Amygdala (tissue), 56 donors: ENCODE measurements at regions not wholly inside any gene's neighbourhood (a gene's known extent, or its start where the extent isn't known, plus 50 kb on each side); places are given as distances from the start of the nearest gene placed in this dataset.

Experiments used
- DNase-seq, 56 donors: peaks; one replicate each; lab custom pipeline; 2025; lab: John Stamatoyannopoulos, UW

DNA sequence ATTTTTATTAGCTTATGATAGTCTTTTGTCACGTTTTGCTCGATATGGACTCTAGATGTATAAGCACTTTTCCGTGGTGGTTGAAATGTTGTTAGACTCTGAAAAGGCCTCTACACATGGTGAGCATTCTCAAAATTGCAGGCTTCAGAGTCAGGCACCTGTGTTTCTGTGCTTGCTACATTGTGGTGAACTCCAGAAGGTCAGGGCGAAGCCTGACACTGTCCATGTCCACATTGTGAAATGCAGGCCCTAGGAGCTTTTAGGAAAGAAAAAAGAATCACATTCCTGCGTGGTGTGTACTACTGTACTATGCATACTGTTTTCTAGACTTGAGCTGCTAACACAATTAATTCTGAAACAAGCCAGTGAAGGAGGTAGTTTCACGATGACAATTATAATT is 86.3 kb downstream of the HS3ST1 start:
- no peak for DNase-seq

DNA sequence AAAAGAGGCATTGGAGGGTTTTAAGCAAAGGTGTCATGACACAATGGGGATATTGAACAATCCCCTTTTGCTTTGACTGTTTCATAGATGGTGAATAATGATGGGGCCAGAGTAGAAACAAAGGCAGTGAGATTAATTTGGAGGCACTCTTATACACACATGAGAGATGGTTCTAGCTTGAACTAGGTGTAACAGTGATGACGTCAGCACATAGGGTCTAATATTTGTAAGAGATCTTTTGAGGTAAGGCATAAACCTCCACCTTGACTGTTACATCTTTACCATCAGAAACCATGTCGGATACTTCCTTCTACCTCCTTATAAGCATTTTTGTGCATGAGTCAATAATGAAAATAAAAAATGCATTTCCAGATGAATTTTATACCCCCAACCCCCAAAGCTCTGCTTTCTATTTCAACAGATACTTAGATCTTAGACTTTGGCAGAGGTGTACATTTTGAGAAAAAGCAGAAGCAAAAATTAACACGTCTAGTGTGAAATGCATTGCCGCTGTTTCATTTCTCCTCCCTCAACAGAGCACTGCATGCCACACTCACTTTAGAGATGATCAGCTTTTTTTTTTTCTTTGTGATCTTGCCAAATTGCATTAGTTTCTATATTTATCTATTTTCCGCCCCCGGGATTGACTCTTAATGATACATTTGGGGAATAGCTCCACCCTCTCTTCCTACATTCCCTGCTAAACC is 87.2 kb downstream of the HS3ST1 start:
- DNase-seq = no peak

- DNase-seq = no peak
These were observed 89.5 kb downstream of the HS3ST1 start for GRCh38 chr4:11338956-11339782.

GRCh38 chr4:11337287-11337686 is 91.4 kb downstream of the HS3ST1 start:
- DNase-seq = no peak

DNA sequence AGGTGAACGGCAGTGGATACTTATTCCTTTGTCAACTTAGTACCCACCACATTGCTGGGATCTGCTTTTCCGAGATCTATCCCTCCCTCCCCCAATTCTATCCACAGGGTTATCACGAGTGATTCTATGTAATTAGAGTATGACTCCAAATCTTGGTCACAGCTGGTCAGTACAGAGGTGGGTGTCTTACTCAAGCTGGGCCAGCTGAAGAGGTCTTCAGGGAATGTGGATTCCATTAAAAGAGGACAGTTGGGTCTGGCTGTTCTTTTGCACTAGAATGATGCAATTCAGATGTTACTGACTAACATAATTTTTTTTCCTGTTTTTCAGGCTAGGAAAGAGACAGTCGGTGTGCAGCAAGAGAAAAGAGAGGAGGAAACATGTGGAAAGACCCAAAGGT is 92.3 kb downstream of the HS3ST1 start:
- DNase-seq = no peak

DNA sequence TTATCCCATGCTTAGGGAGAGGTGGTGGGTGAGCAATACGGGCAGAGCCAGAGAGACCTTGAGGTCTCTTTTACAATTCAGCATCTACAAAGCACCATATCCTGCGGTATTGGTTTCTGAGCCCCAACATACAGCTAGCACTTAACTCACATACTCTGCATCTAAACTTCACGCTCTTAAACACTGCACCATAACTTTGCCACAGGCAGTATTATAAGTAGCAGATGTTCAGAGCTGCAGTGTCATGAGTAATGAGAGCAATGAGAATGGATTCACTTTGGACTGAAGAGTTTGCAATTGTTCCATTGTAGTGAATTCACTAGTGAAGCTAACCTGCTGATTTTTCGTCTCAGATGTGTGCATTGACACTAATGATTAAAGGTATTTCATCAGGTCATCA is 93.8 kb downstream of the HS3ST1 start:
- DNase-seq = no peak

- no peak for DNase-seq
These were observed 100.3 kb downstream of the HS3ST1 start for GRCh38 chr4:11328401-11328800.

DNA sequence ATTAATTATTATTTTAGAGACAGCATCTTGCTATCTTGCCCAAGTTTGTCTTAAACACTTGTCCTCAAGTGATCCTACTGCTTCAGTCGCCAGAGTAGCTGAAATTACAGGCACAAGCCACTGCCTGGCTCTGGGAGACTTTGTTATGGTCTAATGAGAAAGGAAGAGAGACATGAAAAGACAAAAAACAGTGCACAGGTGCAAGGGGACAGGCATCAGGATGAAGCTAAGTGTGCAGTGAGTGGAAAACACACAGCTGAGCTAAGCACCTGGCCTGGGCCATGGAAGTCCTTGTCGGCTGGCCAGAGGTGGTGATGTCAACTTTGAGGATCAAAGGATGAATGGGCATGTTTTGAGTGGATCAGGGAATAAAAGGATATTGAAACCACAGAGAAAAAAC is 102.7 kb downstream of the HS3ST1 start:
- no peak for DNase-seq

- no peak for DNase-seq
These were observed 104.9 kb downstream of the HS3ST1 start for GRCh38 chr4:11323771-11324170.

DNA sequence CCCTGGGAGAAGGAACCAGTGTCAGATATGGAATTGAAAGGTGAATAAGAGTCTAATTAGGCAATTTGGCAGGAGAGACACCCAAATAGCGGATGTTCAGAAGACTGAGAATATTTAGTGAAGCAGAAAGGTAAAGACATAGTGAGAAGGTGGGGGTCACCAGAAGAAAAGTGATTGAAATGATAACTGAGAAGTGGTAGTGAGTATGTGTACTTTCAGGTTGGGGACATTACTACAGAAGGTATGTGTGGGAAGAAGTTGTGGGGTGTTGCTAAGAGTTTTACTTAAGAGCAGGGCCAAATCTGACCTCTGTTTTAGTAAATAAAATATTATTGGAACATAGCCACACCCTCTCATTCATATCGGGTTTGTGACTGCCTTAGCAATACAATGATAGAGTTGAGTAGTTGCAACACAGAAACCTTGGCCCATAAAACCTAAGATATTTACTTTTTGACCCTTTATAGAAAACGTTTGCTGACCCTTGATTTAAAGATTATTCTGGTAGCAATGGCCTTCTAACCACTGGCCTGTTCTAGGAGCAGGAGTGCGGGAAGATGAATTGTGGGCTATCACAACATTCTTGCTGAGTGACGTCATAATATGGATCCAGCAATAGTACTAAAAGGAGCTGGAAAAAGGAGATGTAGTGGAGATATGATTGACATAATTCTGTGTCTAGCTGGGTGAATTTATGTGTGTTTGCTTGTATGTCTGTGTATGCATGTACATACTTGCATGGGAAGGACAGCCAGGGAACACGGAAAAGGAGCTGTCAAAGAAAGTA is 115.3 kb downstream of the HS3ST1 start:
- no peak for DNase-seq

GRCh38 chr4:11312389-11312788 is 116.3 kb downstream of the HS3ST1 start:
- no peak for DNase-seq

- DNase-seq = no peak
These were observed 127.5 kb downstream of the HS3ST1 start for GRCh38 chr4:11301075-11301660.

- DNase-seq = no peak
These were observed 128.9 kb downstream of the HS3ST1 start for GRCh38 chr4:11299836-11300235.

DNA sequence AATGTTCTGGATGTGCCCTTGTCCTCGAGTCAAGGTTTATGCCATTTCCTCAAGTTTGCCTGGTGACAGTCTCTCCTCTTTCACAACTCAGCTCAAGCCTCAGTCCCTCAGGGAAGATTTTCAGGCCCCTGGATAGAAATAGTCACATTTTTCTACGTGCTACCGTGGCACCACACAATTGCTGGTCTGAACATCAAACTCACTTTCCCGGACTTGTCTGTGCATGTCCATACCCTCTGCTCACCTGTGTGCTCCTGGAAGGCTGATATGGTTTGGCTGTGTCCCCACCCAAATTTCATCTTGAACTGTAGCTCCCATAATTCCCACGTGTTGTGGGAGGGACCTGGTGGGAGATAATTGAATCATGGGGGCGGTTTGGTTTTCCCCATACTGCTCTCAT is 129.7 kb downstream of the HS3ST1 start:
- DNase-seq = no peak

DNA sequence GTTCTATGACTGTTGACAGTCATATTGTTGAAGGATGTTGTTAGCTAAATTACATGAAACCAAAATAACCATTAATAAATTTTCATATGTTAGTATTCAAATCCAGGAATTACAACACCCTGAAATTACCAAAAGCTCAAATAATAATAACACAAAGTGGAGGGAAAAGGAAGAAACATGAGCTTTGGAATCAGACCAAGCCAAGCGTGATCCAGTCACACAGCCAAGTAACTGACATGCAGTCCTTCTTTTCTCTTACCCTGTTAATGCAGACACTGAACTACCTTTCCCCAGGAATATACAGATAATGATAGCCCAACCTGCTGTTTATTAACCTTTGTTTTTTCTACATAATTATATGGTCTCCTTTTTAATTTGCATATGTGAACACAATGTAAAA is 130.2 kb downstream of the HS3ST1 start:
- no peak for DNase-seq

GRCh38 chr4:11297627-11298026 is 131.1 kb downstream of the HS3ST1 start:
- DNase-seq = no peak

GRCh38 chr4:11297201-11297600 is 131.5 kb downstream of the HS3ST1 start:
- peak in 1 of 56 donors; percentile 8 for DNase-seq

DNA sequence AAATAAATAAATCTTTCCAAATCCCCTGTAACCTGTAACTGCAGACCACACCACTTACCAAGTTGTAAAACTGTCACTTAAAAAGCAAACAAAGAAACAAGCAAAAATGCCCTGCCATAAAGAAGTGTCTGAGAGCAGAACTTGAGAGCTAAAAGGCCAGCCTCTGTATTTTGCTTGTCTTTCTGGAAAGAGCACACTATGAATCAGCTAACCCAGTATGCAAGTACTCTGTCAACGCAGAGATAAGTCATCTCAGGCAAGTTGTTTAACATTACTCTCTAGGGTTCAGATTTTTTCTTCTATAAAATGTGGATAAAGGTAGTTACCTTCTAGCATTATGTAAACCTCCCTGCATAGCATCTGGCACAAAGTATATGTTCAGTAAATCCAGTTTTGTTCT is 134.8 kb downstream of the HS3ST1 start:
- DNase-seq = no peak

DNA sequence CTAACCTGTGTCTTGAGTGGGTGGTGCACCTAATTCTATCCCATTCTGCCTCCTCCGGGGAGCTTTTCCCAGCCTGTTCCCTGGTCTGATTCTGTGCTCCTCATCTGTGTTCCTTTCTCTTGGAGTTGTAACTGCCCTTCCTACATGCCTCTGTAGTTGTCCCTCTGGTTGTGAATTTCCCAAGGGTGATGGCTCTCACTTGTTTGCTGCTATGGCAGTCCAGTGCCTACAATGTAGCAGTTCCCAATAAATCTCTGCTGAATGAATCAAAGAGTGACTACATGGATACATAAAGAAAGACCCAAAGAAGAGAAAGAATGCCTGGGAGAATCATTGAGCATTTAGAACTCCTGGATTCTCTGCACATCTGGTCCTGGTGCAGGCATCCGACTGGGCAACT is 141.6 kb downstream of the HS3ST1 start:
- DNase-seq = no peak

DNA sequence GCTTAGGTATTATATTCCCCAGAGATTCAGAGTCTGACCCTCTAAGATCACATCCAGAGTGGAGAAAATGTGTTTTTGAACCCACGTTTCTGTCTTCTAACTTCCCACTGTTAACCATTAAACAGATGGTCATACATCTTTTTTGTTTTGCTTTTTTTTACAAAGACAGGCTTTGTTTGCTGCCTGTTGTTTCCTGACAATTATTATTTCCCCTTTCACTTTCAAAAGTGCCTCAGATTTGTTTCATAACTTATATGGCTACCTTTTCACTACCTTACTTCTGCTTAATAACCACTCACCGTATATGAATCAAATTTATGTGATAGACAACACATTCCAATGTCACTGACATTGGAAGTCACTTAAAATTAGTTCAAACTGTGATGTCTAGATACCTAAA is 142.2 kb downstream of the HS3ST1 start:
- DNase-seq = no peak

- no peak for DNase-seq
These were observed 147.0 kb downstream of the HS3ST1 start for GRCh38 chr4:11281720-11282119.
